AML-193 (cell line): ENCODE measurements at regions not wholly inside any gene's neighbourhood (a gene's known extent, or its start where the extent isn't known, plus 50 kb on each side); places are given as distances from the start of the nearest gene placed in this dataset.
"Not testable (repeated sequence)": the region's sequence is repeated elsewhere in the genome, so short reads cannot be mapped to it uniquely, and the experiment has no call there.

ENCODE experiments used
- DNase-seq, 2 experiments: peaks; one replicate each; lab custom pipeline; 2025; lab: John Stamatoyannopoulos, UW

DNA sequence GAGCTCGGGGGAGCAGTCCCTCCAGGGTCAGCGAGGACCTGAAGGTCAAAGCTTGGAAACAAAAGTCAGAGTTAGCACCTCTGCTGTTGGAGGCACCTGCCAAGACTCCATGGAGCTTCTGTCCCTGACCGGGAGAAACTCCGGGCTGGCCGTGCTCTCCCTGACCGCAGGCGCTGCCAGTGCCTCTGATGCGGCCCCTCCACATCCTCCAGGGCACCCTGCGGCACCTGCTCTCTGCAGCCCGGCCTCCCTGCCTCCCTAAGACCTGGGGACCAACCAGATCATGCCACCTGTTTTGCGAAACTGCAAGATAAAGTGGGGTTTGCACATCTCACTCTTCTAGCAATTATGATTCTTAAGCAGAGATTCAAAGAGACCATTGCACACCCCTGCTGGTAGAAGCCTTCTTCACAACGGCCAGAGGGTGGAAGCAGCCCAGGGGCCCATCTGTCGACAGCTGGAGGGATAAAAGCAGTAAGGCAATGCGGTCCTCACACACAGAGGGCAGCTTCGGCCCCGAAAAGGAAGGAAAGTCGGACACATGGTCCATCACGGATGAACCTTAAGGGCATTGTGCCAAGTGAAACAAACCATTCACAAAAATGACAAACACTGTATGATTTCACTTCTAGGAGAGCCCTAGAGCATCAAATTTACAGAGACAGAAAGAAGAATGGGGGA lies 477.1 kb downstream of the BRD1 start:
- DNase-seq = no peak

DNA sequence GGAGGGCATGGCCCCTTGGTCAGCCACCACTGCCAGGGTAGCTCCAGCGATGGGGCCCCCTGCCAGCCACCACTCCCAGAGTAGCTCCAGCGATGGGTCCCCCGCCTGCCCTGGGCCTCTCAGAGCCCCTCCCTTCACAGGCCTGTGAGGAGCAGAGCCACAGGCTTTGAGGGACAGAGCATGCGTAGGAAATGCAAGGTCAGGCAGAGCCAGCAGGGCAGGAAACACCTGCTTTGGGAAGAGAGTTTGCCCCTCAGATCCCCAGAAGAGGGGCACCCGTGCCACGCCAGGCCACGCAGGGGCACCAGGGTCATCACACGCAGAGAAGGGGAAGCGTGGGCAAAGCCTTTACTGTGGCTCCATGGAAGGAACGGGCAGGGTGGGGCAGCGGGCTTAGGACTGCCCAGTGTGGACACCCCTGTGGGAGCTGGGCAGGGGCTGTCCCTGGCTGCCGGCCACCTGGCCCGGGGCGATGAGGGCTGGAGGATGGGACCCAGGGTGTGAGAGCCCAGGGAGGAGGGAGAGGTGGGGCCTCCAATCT lies 477.8 kb downstream of the BRD1 start:
- DNase-seq = no peak

DNA sequence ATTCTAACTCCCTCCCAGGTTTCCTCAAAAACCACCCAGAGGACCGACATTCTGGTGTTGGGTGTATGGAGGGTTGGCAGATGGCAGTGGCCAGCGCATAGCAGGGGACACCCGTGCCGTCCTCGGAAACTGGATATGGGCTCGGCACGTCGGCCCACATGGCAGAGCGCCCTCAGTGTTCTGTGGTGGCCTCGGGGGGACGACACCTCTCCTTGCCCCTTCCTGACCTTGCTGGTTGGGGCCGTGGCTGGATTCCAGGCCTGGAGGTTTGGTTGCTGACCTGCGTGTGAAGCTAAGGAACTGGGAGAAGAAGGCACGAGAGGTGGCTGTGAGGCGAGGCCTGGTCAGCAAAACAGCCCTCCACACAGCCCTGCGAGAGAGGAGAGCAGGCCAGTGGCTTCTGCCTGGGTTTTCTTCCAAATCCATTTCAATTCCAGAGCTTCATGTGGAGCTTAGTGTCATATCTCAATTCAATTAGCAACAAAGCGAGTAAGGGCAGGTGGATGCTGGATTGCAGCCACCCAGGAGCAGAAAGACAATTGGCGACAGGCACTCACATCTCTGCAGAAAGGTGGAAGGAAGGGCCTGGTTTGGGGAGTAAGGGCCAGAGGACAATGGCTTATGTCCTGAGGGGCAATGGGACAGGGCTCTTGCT lies 478.4 kb downstream of the BRD1 start:
- no peak for DNase-seq

DNA sequence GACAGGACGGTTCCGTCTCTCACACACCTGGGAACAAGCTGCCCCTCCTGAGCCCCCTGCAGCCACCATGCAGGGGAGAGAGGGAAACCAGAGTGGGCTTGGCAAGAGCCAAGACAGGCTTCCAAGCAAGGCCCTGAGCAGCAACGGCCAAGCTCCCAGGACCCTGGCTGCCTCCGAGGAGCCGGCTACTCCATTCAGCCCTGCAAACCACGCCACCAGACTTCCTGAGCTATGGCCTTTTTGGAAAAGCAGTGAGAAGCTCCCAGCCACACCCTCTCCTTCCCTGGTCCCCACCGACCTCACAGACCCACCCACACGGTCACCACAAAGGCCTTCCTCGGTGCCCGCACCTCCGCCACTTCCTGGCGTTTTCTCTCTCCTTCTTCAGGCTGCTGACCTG lies 479.0 kb downstream of the BRD1 start:
- DNase-seq = no peak

DNA sequence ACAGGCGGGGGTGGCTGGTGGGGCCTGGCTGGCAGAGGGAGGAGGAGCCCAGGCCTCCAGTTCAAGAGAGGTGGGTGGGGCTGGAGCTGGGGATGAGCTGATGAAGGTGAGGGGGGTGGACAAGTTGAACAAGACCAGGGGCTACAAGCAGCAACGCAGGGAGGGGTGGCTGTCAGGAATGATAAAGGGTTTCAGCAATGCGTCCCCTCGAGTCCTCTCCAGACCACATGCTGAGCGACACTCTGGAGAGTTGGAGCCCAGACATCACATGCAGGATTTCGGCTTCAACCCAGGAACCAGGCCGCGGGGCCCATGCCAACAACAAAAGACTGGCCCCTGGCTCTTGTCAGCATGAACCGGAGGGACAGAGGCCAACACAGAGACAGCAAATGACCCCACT lies 480.3 kb downstream of the BRD1 start:
- no peak for DNase-seq

DNA sequence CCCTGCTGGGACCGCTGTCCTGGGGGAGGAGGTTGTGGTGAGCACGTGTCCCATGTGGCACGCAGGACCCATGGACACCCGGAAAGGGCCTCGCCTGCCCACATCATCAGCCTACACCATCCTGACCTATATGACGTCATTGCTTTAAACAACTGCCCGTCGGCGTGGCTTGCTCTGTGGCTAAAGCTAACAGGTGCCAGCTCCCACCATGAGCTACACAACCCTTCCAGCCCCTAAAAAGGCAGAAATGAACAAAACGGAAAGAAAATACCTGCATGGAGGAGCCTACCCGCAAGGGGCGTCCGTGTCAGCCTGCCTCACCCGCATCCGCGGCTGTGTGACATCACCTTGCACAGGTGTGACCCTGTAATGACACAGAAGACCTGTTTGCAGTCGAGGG lies 481.8 kb downstream of the BRD1 start:
- no peak for DNase-seq

DNA sequence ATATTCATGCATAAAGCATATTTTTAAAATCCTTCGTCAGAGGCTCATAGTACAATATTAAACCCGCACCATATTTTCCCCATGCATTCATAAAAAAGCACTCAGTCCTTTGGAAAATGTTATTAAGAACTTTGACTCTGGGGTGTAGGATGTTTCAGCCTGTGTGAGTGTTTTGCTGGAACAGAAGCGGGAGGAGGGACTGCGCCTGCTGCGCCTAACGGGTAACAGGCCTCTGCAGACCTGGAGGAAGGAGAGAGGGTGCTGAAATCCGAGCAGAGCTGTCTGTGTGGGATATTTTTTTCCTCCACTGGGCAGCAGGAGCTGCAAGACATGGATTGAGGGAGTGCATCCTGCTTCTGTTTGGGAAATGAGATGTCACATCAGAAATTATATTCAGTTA lies 483.0 kb downstream of the BRD1 start:
- no peak for DNase-seq

DNA sequence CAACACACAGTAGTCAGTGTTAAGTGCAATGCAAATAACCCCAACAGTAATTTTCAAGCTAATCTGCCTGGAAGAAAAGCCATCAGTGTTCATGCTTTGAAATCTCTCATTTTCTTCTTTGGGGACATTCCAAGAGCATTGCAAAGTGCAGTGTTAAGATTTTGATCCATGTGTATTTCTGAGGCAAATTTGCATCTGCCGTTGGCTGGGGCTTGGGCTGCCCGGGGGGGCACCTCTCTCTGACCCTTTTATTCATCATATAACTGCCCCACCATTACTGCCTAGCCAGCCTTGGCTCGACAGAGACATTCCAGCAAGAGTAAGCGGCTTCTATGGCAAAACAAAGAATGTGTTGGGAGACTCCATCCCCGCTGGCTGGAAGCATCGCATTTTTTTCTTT lies 483.5 kb downstream of the BRD1 start:
- no peak for DNase-seq

DNA sequence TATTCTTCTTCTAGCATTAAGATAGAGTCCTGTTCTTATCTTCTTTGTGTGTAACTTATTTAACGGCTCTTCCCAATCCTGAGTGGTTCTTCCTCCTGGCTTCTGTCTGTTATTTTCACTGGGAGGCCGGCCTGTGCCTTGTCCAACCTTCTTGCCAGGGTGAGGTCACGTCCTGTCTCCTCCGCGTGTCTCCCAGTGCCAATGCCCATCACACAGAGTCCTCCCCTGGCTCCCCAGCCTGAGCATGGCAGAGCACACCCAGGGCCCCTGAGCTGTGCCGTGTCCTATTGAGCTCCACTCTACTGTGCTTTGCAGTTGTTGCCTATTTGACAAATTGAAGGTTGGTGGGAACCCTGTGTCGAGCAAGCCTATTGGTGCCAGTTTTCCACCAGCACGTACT lies 487.3 kb downstream of the BRD1 start:
- no peak for DNase-seq

DNA sequence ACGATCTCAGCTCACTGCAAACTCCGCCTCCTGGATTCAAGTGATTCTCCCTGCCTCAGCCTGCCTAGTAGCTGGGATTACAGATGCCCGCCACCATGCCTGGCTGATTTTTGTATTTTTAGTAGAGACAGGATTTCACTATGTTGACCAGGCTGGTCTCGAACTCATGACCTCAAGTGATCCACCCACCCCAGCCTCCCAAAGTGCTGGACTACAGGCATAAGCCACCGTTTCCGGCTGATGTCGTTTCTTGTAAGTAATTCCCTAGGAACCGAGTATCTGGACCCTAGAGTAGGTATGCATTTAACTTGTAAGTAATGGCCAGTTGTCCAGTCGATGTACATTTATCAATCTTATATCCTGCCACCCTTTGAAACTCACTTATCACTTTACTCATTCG lies 491.2 kb downstream of the BRD1 start:
- DNase-seq = not testable (repeated sequence)

DNA sequence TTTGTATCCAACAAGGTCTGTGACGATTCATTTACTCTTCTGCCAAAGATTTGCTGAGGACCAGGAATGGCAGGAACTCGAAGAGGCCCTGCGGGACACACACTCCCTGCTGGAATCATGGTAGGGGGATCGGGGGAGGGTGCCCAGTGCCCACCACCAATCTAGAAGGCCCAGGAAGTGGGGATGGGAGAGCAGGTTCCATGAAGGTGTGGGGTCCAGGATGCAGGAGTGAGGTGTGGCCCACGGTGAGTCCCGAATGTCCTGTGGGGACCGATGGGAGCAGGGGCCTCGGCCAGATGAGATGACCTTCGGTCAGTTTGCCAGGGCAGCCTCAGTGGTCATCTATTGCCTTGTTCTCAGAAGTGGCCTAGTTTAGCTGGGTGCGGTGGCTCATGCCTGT lies 492.7 kb downstream of the BRD1 start:
- DNase-seq = no peak

DNA sequence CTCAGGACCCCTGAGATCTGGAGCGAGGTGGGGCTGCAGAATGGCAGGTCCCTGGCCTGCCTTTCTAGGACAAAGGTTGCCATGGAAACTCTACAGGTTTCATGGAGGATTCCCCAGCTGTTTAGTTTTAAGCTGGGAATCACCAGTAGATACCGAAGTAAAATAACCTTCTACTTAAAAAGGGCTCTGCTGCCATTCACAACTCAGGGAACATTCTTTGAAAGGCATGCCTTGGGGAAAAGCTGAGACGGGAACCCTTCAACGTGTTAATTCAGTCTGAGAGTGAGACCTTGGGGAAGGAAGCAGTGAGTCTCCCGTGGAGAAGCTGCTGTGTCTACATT lies 493.3 kb downstream of the BRD1 start:
- no peak for DNase-seq

DNA sequence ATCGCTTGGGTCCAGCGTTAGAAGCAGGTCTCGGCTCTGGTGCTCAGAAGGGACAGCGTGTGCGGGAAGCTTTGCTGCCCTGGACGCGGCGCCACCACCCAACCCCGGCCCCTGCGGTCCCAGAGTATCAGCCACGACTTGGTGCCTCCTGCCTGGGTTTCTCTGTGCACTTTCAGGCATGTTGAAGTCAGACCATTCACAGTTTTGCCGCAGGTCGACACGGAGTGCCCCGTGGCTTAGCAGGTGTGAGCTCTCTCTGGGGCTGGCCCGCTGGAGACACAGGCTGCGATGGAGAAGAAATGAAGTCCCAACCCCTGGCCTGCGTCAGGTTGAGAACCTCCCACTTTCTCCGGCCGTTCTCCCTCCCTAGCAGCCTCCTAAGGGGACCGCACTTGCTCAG lies 494.5 kb downstream of the BRD1 start:
- DNase-seq = no peak

DNA sequence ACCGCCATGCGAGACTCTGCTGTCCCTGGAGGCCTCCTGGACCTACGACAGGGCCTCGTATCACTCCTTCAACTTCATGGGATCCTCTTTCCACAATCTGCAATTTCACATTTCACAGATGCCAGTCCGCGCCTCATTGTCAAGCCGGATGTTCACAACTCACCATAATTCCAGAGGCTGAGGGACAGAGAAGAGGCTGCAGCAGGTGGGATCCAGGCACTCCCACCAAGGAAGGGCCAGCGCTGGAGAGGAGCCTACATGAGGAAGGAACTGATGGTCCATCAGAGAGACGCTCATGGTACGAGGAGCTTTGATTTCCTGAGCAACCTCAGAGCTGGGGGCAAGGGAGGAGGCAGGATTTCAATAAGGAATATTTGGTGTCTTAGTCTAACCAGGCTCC lies 495.0 kb downstream of the BRD1 start:
- DNase-seq = no peak

DNA sequence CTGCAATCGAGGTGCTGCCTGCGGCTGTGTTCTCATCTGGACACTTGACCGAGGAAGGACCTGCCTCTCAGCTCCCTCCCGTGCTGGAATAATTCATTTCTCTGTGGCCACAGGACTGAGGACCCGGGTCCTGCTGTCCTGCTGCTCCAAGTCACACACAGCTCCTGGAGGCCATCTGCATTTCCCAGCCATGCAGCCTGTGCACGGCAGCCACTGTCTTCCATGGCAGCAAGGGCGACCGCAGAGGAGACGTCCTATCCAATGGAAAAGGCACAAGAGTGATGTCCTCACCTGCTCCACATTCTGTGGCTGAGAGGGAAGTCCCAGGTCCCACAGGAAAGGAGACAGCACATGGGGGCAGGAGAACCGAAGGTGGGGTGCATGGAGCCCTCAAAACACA lies 495.8 kb downstream of the BRD1 start:
- DNase-seq = no peak

DNA sequence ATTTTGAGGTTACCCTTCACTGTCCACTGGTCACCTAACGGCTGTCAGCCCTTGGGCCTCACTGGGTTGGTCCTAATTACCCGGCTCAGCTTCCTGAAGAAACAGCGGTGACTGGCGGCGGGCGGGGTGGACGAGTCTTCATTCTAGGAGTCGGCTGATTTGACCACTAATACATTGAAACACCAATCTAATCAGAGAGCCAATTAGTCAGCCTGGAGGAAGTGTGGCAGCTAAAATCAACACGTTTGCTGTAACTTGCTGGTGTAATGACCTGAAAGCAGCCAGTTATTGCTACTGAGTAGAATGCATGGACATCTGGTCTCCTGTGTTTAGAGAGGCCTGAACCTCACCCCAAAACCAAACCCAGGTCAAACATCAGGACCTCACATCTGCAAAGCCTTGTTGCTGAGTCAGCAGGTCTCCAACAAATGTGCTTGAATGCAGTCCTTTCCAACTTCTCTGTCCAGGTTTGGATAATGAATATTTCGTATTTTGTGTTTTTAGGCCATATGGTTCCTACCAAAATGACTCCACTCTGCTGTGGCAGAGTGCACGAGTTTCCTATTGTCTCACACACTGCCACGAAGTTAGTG lies 496.4 kb downstream of the BRD1 start:
- no peak for DNase-seq

DNA sequence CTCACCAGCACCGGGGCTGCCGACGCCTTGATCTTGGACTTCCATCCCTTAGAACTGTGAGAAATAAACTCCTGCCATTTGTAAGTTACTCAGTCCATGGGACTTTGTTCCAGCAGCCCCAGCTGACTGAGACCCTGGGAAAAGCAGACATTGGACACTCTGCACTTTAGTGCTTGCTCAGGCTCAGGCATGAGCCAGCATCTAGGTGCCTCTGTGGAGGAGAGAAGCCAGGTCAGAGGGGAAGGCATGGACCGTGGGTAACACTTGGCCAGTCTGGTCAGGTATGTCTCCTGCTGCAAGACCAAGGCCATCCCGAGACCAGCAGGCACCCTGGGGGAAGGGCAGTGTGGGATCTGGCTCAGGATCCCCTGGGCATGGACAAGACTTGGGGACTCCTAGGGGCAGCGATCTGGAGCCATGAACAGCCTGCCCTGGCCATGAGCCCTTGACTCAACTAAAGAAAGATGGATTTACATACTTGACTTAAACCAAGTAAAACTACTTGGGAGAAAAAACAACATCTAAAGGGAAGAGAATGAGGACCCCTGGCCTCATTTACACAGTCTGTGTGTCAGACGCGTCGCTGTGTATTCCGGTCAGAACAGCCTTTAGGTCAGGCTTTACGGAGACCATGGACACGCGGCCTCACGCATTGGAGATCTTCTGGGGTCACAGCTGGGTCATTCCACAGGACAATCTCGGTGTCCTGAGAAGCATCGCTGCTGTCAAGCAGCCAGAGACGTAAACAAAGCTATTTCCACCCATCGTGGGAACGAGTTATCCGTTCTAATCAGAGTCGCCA lies 497.1 kb downstream of the BRD1 start:
- no peak for DNase-seq

DNA sequence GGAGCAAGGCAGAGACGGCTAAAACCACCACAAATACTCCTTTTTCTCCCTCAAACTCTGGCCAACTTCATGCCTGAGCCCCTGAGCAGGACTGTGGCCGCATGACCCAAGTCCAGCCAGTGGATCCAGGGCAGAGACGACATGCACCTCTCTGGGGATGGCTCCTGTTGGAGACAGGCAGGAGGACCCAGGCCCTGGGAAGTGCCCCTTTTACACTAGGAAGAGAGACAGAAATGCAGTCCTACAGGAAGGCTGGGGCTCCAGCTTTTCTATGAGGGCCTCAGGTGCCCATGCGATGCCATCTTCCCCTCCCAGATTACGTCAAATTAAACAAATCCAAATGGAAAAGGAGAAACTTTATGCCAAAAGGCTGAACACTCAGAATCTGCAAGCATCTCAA lies 498.0 kb downstream of the BRD1 start:
- no peak for DNase-seq

DNA sequence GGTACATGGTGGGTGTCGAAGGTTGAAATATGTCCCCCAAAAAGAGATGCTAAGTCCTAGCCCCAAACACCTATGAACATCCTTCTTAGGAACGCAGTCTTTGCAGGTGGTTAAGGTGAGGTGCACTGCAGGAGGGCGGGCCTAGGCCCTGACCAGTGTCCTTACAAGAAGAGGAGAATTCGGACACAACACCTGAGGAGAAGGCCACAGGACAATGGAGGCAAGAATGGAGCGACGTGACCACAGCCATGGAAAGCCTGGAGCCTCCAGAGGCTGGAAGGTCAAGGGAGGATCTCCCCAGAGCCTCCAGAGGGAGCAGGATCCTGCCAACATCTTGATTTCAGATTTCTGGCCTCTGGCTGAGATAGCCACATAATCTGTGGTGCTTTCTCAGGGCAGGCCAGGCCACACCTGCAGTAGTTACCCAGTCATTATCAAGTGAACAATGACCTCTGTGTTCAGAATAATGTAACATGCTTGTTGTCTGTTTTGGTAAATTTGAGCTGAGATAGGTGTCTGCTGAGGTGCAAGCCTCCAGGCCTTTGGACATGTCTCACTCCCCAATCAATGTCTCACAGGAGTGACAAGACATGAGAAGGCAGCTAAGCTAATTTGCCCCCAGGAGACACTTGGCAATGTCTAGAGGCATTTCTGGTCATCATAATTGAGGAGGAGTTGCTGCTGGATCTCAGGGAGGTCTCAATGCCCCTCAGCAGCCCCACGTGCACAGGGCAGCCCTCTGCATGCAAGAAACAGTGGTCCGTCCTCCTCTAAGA lies 498.9 kb downstream of the BRD1 start:
- DNase-seq = no peak

DNA sequence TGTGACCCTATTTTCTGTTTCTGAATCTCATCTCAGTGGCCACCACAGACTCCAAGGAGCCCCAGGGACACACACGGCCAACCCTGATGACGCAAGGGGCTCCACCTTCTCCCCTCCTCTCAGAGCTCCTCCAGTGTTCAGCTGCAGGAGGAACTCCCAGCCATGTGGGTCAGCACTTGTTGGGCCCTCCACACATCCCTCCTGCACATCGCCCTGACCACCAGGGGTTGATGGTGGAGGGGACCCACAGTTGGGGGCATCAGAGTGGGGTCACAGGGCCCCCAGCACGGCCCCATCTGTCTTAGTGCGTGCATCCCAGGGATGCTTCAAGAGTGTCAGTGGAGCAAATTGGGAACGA lies 499.6 kb downstream of the BRD1 start:
- DNase-seq = no peak

DNA sequence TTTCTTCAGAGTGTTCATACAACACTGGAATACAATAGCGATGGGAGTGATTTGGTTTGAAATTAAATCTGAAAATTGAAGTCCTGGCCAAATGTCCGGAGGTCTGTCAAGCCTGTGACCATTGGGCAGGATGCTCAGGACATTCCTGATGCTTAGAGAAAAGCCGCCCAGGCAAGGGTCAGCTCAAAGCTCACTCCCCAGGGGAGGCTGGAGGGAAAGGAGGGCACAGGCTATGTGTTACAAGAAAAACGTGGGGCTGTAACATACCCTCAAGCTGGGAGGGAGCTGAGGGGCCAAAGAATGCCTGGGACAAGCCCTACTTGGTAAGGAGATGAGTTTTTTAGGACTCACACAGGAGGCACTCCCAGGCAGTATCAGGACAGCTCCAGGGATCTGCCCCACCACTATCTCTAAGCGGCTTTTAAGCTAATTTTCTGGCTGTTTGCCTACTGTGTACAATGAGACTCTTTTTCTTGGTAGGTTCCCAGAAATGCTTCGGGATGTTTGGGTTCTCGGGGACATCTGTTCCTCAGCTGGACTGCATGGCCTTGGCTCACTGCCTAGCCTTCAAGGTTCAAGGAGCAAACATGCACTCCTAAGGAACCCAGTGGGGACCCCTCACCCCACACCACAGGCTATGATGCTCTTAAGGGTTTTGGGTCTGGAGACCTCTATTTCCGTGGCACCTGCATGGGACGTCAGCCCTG lies 500.1 kb downstream of the BRD1 start:
- no peak for DNase-seq
